ENCODE measurements at regions not wholly inside any gene's neighbourhood (a gene's known extent, or its start where the extent isn't known, plus 50 kb on each side); places are given as distances from the start of the nearest gene placed in this dataset.

- TF ChIP-seq FOXM1 (IDR thresholded peaks at IDR 0.05; ENCODE audit: borderline replicate concordance) (no peak), ELF4 (IDR thresholded peaks at IDR 0.05) (no peak), LEF1 (IDR thresholded peaks at IDR 0.05; ENCODE audit: borderline replicate concordance) (no peak), FOXK2 (IDR thresholded peaks at IDR 0.05) (no peak)
- TF ChIP-seq, protein P1, sequence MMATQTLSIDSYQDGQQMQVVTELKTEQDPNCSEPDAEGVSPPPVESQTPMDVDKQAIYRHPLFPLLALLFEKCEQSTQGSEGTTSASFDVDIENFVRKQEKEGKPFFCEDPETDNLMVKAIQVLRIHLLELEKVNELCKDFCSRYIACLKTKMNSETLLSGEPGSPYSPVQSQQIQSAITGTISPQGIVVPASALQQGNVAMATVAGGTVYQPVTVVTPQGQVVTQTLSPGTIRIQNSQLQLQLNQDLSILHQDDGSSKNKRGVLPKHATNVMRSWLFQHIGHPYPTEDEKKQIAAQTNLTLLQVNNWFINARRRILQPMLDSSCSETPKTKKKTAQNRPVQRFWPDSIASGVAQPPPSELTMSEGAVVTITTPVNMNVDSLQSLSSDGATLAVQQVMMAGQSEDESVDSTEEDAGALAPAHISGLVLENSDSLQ (IDR thresholded peaks at IDR 0.05), result no peak
Measured at GRCh38 chr2:220961143-220961860, 610.8 kb downstream of the EPHA4 start.

All from HEK293T (cell line).